Kidney (tissue), 13 donors: ENCODE measurements at regions not wholly inside any gene's neighbourhood (a gene's known extent, or its start where the extent isn't known, plus 50 kb on each side); places are given as distances from the start of the nearest gene placed in this dataset.

Experiments
- DNase-seq, 5 donors: peaks; one replicate each; pipeline ENCODE4 v3.0.0-alpha.2; 2013 to 2020
- FAIRE-seq: peaks from 2 replicates; lab custom pipeline; 2012; peaks lifted over from hg19 to GRCh38; lab: Jason Lieb, UNC
- H3K27ac ChIP-seq, 2 donors: one replicate each; pipeline ENCODE4 v1.7.0; 2013; ENCODE audit warnings: low read depth in 2 of 2, low read length in 2 of 2, inconsistent platforms in 1 of 2
- H3K27me3 ChIP-seq: one replicate; pipeline ENCODE4 v1.7.1; 2013; ENCODE audit warnings: low read length, inconsistent platforms; ENCODE audit not compliant: control insufficient read depth, insufficient read depth
- H3K36me3 ChIP-seq, 3 donors: one replicate each; pipeline versions ENCODE4 v1.7.0 to v1.7.1; 2013; ENCODE audit warnings: low read length in 3 of 3, control low read depth in 1 of 3, inconsistent platforms in 1 of 3; ENCODE audit not compliant: insufficient read depth in 3 of 3, control insufficient read depth in 2 of 3
- H3K4me1 ChIP-seq, 3 donors: one replicate each; pipeline versions ENCODE4 v1.7.0 to v1.7.1; 2013; ENCODE audit warnings: low read length in 3 of 3, inconsistent platforms in 1 of 3, low read depth in 1 of 3; ENCODE audit not compliant: control insufficient read depth in 2 of 3, insufficient read depth in 2 of 3
- H3K4me3 ChIP-seq, 3 donors: one replicate each; pipeline versions ENCODE4 v1.7.0 to v1.8.1; 2013; ENCODE audit warnings: low read length in 3 of 3, control low read depth in 1 of 3, inconsistent platforms in 1 of 3
- H3K9ac ChIP-seq, 3 donors: one replicate each; pipeline versions ENCODE4 v1.7.0 to v1.7.1; 2013; ENCODE audit warnings: low read length in 3 of 3, control low read depth in 1 of 3, inconsistent platforms in 1 of 3
- H3K9me3 ChIP-seq, 3 donors: one replicate each; pipeline versions ENCODE4 v1.7.0 to v1.7.1; 2013; ENCODE audit warnings: low read length in 3 of 3, control low read depth in 1 of 3, inconsistent platforms in 1 of 3; ENCODE audit not compliant: control insufficient read depth in 2 of 3, insufficient read depth in 1 of 3
- intact Hi-C: fragments of 100-400 bp; cut with DNase I; formaldehyde crosslinking; loops from one replicate; pipeline ENCODE4 v1.11.1; 2022
- TF ChIP-seq, protein P1 (sequence below): IDR thresholded peaks from 3 replicates; pipeline ENCODE4 v1.5.1; 2012; ENCODE audit warnings: mild to moderate bottlenecking, moderate library complexity, borderline replicate concordance; ENCODE audit not compliant: insufficient read depth; ENCODE audit errors: extremely low read depth
- donor health status: control.
- donor health status: control.
- donor health status: control.
- donor health status: control.
- donor health status: control.
- donor health status: DM: yes; HTN: yes; CAD: no.
- donor health status: Normal renal cell carcinoma (clear cell type).

DNA sequence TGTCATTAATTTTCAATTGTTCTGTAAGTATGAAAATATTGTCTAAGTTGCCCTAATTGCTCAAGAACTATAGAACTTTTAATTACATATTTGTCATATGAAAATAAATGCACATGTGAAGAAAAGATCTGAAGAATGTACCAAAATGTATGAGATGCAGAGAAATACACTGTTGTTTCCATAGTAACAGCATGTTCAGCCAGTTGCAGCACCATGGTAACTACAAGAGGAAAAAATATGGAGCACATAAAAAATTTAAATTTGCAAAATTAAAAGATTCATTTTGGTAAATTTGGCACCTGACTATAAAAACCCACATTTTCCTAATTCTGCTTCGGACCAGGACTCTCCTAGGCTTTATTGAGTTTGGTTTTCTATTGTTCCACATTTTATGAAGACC is 1170.0 kb upstream of the MIR17HG start:
- FAIRE-seq (no peak), DNase-seq (no peak)
- Histone ChIP-seq H3K4me1 (no peaks in the 10 kb centered on the region), H3K27me3 (no peaks in the 10 kb centered on the region), H3K36me3 (no peaks in the 10 kb centered on the region), H3K9ac (no peak overlapping the region), H3K9me3 (no peaks in the 10 kb centered on the region), H3K27ac (no peak overlapping the region), H3K4me3 (no peak overlapping the region)
- intact Hi-C loops: no loop called here
- TF ChIP-seq, protein P1, sequence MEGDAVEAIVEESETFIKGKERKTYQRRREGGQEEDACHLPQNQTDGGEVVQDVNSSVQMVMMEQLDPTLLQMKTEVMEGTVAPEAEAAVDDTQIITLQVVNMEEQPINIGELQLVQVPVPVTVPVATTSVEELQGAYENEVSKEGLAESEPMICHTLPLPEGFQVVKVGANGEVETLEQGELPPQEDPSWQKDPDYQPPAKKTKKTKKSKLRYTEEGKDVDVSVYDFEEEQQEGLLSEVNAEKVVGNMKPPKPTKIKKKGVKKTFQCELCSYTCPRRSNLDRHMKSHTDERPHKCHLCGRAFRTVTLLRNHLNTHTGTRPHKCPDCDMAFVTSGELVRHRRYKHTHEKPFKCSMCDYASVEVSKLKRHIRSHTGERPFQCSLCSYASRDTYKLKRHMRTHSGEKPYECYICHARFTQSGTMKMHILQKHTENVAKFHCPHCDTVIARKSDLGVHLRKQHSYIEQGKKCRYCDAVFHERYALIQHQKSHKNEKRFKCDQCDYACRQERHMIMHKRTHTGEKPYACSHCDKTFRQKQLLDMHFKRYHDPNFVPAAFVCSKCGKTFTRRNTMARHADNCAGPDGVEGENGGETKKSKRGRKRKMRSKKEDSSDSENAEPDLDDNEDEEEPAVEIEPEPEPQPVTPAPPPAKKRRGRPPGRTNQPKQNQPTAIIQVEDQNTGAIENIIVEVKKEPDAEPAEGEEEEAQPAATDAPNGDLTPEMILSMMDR: no peak

DNA sequence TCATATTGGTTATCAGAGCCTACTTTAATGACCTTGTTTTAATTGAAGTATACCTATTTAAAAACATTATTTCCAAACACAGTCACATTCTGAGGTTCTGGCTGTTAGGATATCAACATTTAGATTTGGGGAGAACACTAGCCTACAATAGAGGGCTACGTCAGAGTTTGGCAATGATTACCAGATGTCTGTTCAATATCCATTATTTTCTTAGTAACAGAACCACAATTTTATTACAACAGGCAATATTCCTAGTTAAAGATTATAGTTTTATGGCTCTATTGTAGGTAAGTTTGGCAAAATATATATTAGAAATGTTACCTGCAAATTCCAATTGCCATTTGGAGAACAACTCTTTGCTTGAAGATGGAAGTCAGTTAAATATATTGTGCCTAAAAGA is 1163.1 kb upstream of the MIR17HG start:
- TF ChIP-seq, protein P1: no peak
- no peaks in the 10 kb centered on the region for H3K4me1 ChIP-seq
- H3K27me3 ChIP-seq: no peaks in the 10 kb centered on the region
- intact Hi-C loops: no loop called here
- no peaks in the 10 kb centered on the region for H3K36me3 ChIP-seq
- no peak overlapping the region for H3K4me3 ChIP-seq
- H3K27ac ChIP-seq: no peak overlapping the region
- DNase-seq (no peak), FAIRE-seq (no peak)
- H3K9me3 ChIP-seq: no peaks in the 10 kb centered on the region
- no peak overlapping the region for H3K9ac ChIP-seq

DNA sequence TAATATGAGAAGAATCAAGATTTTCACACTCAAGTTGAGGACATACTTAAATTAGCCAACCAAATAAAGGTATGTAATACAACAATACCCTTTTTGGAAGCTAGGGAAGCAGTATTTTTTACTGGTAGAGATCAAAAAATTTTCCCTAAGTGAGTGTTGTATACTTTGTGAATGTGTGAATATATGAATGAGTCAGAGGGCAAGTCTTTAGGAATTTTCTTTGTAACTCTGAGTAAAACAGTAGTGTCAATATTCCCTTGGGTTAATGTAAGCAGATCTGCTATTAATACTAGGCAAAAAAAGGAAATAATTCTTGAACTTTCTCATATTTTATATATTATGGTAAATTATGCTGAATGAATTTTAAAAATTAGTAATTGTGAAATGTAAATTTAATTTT is 1161.8 kb upstream of the MIR17HG start:
- Histone ChIP-seq H3K9me3 (no peaks in the 10 kb centered on the region), H3K4me1 (no peaks in the 10 kb centered on the region), H3K4me3 (no peak overlapping the region), H3K36me3 (no peaks in the 10 kb centered on the region), H3K9ac (no peak overlapping the region), H3K27ac (no peak overlapping the region), H3K27me3 (no peaks in the 10 kb centered on the region)
- DNase-seq (no peak), FAIRE-seq (no peak)
- TF ChIP-seq, protein P1: no peak
- intact Hi-C loops: no loop called here
